Stomach smooth muscle (tissue), 2 donors: ENCODE measurements at regions not wholly inside any gene's neighbourhood (a gene's known extent, or its start where the extent isn't known, plus 50 kb on each side); places are given as distances from the start of the nearest gene placed in this dataset.

Experiments used
- H3K27ac ChIP-seq: one replicate; pipeline ENCODE4 v1.7.0; 2013; ENCODE audit warnings: mild to moderate bottlenecking, low read length, inconsistent platforms
- H3K27me3 ChIP-seq, 2 donors: one replicate each; pipeline ENCODE4 v1.7.0; 2013; ENCODE audit warnings: low read length in 2 of 2; ENCODE audit not compliant: insufficient read depth in 2 of 2, control insufficient read depth in 1 of 2
- H3K36me3 ChIP-seq, 2 donors: one replicate each; pipeline ENCODE4 v1.7.0; 2013; ENCODE audit warnings: low read length in 2 of 2; ENCODE audit not compliant: control insufficient read depth in 2 of 2, insufficient read depth in 2 of 2
- H3K4me1 ChIP-seq: one replicate; pipeline ENCODE4 v1.7.0; 2013; ENCODE audit warnings: low read length; ENCODE audit not compliant: control insufficient read depth, insufficient read depth
- H3K4me3 ChIP-seq, 2 donors: one replicate each; pipeline ENCODE4 v1.7.0; 2013; ENCODE audit warnings: low read length in 2 of 2
- H3K9ac ChIP-seq, 2 donors: one replicate each; pipeline ENCODE4 v1.7.0; 2013; ENCODE audit warnings: low read length in 2 of 2, mild to moderate bottlenecking in 1 of 2
- H3K9me3 ChIP-seq, 2 donors: one replicate each; pipeline ENCODE4 v1.7.0; 2013; ENCODE audit warnings: low read length in 2 of 2; ENCODE audit not compliant: control insufficient read depth in 2 of 2
- donor health status: healthy.
- donor health status: Pancreatic carcinoma.

DNA sequence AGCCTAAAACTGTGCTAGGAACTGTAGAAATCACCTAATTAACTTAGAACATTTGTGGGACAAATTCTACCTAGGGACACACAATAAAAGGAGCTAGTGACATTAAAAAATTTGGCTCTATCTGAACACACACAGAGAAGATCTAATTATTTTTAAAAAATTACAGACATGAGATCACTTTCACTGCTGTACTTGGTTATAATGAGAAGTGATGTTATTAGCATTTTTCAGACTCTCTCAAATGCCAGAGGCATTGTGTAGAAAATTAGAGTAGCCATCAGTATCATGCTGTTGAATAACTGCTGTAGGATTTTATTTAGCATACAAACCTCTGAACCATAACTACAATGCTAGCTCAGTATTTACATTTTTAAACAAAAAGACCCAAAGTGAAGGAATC is 109.1 kb upstream of the ANK2 start:
- Histone ChIP-seq H3K9ac (no peak overlapping the region), H3K27ac (no peak overlapping the region), H3K4me1 (no peaks in the 10 kb centered on the region), H3K36me3 (no peaks in the 10 kb centered on the region), H3K9me3 (no peaks in the 10 kb centered on the region), H3K27me3 (no peaks in the 10 kb centered on the region), H3K4me3 (no peak overlapping the region)

GRCh38 chr4:112942077-112942476 is 107.4 kb upstream of the ANK2 start:
- H3K27ac ChIP-seq = no peak overlapping the region
- no peaks in the 10 kb centered on the region for H3K9me3 ChIP-seq
- H3K4me3 ChIP-seq = no peak overlapping the region
- H3K36me3 ChIP-seq = no peaks in the 10 kb centered on the region
- no peaks in the 10 kb centered on the region for H3K4me1 ChIP-seq
- H3K27me3 ChIP-seq = no peaks in the 10 kb centered on the region
- H3K9ac ChIP-seq = no peak overlapping the region

- Histone ChIP-seq H3K27ac (no peak overlapping the region), H3K36me3 (no peaks in the 10 kb centered on the region), H3K9ac (no peak overlapping the region), H3K4me1 (no peaks in the 10 kb centered on the region), H3K4me3 (no peak overlapping the region), H3K9me3 (no peaks in the 10 kb centered on the region), H3K27me3 (no peaks in the 10 kb centered on the region)
Measured at GRCh38 chr4:112942997-112943396, 106.5 kb upstream of the ANK2 start.

DNA sequence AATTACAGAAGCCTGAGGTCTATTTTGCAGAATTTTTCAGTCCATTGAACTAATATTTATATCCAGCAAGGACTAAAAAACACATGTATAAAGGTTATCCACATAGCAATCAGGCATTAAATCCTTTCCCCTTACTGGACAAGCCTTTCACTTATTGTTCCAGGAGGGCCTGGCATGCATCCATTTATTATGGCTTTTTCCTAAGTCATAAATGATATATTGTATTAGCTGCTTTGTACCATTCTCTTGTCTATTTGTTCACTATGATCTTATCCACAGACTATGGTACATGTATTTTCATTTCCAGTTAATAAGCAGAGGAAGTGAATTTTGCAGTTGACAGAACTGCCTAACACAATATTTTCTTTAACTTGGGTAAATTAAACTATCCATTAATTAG is 105.4 kb upstream of the ANK2 start:
- no peak overlapping the region for H3K27ac ChIP-seq
- H3K36me3 ChIP-seq = no peaks in the 10 kb centered on the region
- H3K4me3 ChIP-seq = no peak overlapping the region
- H3K9me3 ChIP-seq = no peaks in the 10 kb centered on the region
- no peaks in the 10 kb centered on the region for H3K27me3 ChIP-seq
- H3K9ac ChIP-seq = no peak overlapping the region
- H3K4me1 ChIP-seq = no peaks in the 10 kb centered on the region

DNA sequence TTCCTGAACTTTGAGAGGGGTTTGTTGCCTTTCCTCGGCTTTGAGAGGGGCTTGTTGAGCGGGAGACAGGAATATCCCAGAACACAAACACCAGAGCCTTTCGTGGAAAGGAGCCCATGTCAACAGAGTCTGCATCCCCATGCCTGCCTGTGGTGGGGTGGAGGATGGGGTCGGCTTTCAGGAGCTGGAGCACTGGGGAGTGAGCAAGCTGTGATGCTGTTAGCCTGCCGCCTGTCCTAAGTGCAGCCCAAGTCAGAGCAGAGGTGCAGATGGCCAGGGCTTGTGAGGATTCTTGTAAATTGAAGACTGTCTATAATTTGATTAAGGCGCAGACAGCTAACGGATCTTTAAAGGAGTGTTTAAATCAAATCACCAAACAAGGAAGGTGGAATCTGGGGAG is 103.3 kb upstream of the ANK2 start:
- Histone ChIP-seq H3K27ac (no peak overlapping the region), H3K4me1 (no peaks in the 10 kb centered on the region), H3K9ac (no peak overlapping the region), H3K9me3 (no peaks in the 10 kb centered on the region), H3K36me3 (no peaks in the 10 kb centered on the region), H3K27me3 (no peaks in the 10 kb centered on the region), H3K4me3 (no peak overlapping the region)

DNA sequence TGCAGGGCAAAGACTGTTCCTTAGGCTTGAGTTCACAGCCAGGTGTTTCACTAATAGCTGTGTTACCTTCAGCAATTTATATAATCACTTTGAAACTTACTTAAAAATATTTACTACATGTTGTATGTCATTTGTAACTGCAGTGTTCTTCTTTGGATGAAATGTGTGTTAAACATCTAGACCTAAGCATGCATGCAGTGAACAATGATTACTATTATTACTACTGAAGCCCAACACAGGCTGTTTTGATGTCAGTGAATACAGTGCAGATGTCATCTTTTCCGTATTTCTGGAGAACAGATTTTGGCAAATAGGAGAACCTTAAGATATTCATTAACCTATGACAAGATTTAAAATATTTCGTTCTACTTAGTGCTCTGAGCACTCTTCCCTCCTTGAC is 101.8 kb upstream of the ANK2 start:
- Histone ChIP-seq H3K36me3 (no peaks in the 10 kb centered on the region), H3K9me3 (no peaks in the 10 kb centered on the region), H3K27me3 (no peaks in the 10 kb centered on the region), H3K4me1 (no peaks in the 10 kb centered on the region), H3K9ac (no peak overlapping the region), H3K4me3 (no peak overlapping the region), H3K27ac (no peak overlapping the region)

- no peak overlapping the region for H3K9ac ChIP-seq
- H3K4me3 ChIP-seq = no peak overlapping the region
- H3K4me1 ChIP-seq = no peaks in the 10 kb centered on the region
- H3K27ac ChIP-seq = no peak overlapping the region
- no peaks in the 10 kb centered on the region for H3K27me3 ChIP-seq
- H3K36me3 ChIP-seq = no peaks in the 10 kb centered on the region
- H3K9me3 ChIP-seq = no peaks in the 10 kb centered on the region
Measured at GRCh38 chr4:112951362-112952312, 97.8 kb upstream of the ANK2 start.

DNA sequence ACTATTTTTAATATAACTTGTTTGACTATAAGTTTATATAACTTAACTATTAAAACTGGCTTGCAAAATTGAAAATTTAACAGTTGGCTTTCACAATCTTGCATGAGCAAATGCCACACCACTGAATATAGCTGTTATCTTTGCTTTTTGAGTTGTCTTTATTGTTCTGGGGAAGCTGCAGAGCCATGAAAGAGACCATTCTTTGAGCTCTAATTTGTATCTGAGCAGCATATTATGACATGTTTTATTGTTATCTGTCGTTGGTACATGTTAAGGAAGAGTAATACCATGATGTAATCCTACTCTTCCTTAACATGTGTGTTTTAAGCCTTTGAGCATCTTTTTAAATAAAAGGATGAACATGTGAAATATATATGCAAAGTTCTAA is 97.1 kb upstream of the ANK2 start:
- Histone ChIP-seq H3K27me3 (no peaks in the 10 kb centered on the region), H3K4me1 (no peaks in the 10 kb centered on the region), H3K9me3 (no peaks in the 10 kb centered on the region), H3K36me3 (no peaks in the 10 kb centered on the region), H3K4me3 (no peak overlapping the region), H3K9ac (no peak overlapping the region), H3K27ac (no peak overlapping the region)

GRCh38 chr4:112953262-112953661 is 96.2 kb upstream of the ANK2 start:
- no peaks in the 10 kb centered on the region for H3K27me3 ChIP-seq
- no peak overlapping the region for H3K9ac ChIP-seq
- H3K36me3 ChIP-seq = no peaks in the 10 kb centered on the region
- H3K4me3 ChIP-seq = no peak overlapping the region
- H3K4me1 ChIP-seq = no peaks in the 10 kb centered on the region
- no peak overlapping the region for H3K27ac ChIP-seq
- no peaks in the 10 kb centered on the region for H3K9me3 ChIP-seq

GRCh38 chr4:112954286-112954685 is 95.2 kb upstream of the ANK2 start:
- Histone ChIP-seq H3K36me3 (no peaks in the 10 kb centered on the region), H3K9ac (no peak overlapping the region), H3K27me3 (no peaks in the 10 kb centered on the region), H3K9me3 (no peaks in the 10 kb centered on the region), H3K4me1 (no peaks in the 10 kb centered on the region), H3K4me3 (no peak overlapping the region), H3K27ac (no peak overlapping the region)

DNA sequence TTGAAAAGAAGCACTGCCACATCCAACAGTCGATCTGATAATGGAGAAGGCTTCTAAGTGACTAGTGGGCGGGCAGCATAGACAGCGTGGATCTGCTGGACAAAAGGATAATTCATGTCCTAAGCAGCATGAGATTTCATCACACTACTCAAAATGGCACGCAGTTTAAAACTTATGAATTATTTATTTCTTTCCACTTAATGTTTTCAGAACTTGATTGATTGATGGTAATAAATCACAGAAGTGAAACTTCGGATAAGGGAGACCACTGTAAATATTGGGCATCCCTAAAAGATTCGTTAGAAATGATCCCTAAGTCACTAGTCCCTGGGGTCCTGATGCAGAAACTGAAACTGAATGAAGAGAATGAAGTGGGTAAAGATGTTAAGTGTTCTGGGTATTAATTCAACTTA is 93.0 kb upstream of the ANK2 start:
- Histone ChIP-seq H3K9ac (no peak overlapping the region), H3K36me3 (no peaks in the 10 kb centered on the region), H3K27me3 (no peaks in the 10 kb centered on the region), H3K9me3 (no peaks in the 10 kb centered on the region), H3K4me1 (no peaks in the 10 kb centered on the region), H3K4me3 (no peak overlapping the region), H3K27ac (no peak overlapping the region)
